NCI-H1048 (cell line): ENCODE measurements at regions not wholly inside any gene's neighbourhood (a gene's known extent, or its start where the extent isn't known, plus 50 kb on each side); places are given as distances from the start of the nearest gene placed in this dataset.

Source experiments
- DNase-seq: peaks from one replicate; lab custom pipeline; 2025; lab: John Stamatoyannopoulos, UW

DNA sequence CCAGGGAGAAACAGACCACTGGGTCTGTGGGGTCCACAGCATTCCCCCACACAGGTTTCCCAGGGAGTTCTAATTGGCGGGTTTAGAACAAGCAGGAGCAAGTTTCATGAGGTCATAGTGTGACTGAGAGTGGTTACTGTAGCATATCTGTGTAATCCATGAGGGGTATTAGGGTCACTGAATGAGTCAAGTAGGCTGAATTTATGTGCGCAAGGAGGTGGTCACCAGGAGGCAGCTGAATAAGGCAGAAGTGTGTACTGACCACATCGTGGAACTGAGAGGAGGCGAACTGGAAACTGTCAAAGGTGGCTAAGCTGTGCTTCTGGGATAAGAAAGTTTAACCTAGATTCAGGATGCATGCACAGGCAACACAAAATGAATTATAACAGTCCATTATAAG is 876.0 kb downstream of the METTL15 start:
- no peak for DNase-seq

DNA sequence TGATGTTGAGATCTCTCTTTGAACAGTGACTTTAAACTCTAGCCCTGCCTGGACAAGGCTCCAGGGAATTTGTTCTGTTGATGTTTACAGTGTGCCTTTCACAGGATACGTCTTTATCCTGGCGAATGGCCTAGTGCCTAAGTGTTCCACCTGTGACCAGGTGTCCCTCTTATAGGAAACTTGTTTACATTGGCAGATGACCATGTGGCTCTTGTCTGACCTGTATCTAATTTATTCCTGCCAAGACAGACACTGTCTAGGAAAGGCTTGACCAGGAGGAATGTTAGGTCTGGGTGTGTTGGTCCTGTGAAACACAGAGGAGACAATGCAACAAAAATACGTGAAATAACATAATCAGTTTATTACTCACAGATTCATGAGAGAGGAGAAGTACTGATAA is 875.6 kb downstream of the METTL15 start:
- no peak for DNase-seq

DNA sequence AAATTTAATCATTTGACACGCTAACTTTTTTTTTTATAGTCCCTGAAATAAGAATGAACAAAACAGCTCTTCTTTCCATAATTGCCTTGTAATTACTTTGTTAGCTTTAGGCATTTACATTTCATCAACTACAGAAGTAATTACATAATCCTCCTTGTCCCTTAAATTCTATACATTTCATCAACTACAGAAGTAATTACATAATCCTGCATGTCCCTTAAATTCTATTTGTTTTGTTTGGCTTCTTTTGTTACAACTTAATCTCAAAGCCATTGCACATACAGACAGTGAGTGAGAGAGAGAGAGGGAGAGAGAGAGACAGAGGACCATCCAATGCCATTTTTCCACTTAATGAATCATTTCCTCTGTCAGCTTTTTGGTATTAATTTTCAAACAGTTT is 873.2 kb downstream of the METTL15 start:
- no peak for DNase-seq

- no peak for DNase-seq
Observed at GRCh38 chr11:28976801-28977145, 868.6 kb downstream of the METTL15 start.

- DNase-seq, result no peak
Observed at GRCh38 chr11:28976012-28976800, 868.0 kb downstream of the METTL15 start.

DNA sequence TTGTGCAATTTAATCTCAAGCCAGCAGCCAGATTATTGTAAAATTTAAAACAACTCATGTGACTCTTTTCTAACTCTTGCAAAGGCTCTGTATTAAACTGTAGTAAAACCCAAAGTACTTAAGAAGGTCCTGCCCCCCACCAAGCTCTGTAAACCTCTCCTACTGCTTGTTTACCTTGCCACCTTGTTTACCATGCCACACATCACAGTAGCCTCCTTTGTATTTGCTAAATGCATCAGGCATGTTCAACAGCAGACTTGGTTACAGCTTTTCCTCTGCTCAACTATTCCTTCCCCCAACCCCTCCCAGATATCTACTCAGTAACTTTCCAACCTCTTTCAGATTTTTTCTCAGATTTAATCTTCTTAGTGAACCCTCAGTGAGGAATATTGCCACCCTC is 861.6 kb downstream of the METTL15 start:
- DNase-seq, result no peak

DNA sequence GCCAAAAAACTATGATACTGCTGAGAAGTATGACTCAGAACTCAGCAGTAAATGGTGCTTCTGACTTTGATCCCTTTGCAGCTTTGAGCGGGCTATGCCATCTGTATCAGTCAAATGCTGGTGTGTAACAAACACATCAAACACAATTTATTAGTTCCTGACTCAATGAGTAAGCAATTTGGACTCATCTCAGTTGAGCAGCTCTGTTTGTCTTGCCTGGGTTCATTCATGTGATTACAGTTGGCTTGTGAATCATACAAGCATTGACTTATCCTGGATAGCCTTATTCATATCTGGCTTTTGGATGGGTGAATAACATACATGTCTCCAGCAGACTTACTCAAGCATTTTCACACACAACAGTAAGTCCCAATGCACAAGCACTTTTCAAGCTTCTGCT is 858.8 kb downstream of the METTL15 start:
- DNase-seq, result no peak

DNA sequence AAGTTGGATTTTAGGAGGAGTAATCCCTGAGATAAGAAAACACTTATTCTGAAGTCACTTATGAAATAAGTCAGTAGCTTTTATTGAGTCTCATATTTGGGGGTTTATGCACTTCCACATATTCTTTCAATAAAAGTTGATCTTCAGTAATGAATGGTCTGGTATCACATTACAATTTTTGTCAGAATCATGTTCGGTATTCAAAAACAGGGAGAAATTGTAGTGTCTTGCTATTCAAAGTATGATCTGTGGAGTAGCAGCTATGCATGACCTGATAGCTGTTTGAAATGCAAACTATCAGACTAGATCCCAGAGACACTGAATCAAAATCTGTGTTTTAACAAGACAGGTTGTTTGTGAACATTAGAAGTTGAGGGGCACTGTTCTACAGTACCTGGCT is 857.6 kb downstream of the METTL15 start:
- no peak for DNase-seq

- DNase-seq, result no peak
Observed at GRCh38 chr11:28964811-28965210, 856.6 kb downstream of the METTL15 start.

DNA sequence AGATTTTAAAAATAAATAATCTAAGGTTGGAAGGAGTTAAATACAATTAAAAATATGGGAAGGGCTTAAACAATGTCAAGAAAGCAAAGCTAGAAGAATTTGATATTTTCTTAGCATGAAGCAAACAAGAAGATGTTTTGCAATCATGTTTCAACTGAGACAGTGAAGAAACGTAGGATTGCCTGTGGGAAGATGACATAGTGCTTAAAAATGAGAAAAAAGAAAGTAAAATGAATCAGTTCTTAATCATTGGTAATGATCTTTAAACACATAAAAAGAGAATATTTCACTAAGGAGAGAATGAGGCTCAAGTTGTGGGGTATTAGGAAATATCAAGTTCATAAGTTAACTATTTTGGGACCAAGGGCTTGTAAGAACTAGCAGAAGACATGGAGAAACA is 855.0 kb downstream of the METTL15 start:
- DNase-seq, result no peak

GRCh38 chr11:28962502-28962901 is 854.3 kb downstream of the METTL15 start:
- no peak for DNase-seq

- no peak for DNase-seq
Observed at GRCh38 chr11:28961726-28962125, 853.5 kb downstream of the METTL15 start.

GRCh38 chr11:28956446-28956845 is 848.3 kb downstream of the METTL15 start:
- no peak for DNase-seq

DNA sequence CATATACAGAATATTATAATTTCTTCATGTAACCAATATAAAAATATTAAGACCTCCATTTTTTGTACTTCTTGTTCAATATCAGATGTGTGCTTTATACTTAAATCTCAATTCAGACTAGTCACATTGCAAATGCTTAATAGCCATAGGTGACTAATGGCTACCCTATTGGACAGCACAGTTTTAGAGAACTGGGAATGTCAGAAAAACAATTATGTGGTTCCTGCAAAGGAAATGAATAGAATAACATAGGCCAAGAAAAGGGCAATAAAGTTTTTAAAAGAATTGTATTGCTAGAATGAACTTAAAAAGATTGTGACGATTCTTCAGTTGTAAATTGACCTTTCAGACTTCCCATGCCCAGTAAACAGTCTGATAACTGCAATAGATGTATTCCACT is 843.0 kb downstream of the METTL15 start:
- DNase-seq, result no peak

DNA sequence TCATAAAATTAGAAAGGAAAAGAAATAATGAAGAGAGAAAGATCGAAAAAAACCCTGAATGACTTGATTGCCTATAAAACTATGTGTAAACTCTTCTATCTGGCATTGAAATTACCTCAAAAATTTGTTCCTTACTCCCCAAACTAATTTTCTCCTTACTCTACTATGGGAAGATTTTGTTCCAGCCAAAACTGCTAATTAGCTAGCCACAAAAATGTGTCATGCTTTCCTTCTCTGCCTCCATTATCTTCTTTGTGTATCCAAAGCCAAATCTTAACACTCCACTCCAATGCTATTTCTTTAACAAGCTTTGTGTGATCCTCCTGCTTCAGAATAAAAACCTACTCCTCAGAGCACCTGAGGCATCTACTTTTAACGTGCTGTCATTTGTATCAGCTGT is 831.2 kb downstream of the METTL15 start:
- no peak for DNase-seq

- DNase-seq, result no peak
Observed at GRCh38 chr11:28938091-28938490, 829.9 kb downstream of the METTL15 start.

DNA sequence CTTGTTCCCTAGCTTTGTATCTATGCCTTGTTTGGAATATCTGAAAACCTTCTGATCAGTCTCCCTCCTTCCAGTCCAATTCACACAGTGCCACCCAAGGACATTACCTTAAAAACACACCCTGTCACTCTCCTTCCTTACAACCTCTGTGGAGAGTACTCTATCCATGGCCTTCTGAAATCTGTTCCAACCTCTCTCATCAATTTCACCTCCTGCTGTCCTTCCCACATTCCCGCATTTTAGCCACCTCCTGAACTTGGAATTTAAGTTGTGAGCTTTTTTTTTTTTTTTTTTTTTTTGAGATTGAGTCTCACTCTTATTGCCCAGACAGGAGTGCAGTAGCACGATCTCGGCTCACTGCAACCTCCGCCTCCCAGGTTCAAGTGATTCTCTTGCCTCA is 824.8 kb downstream of the METTL15 start:
- DNase-seq, result no peak

DNA sequence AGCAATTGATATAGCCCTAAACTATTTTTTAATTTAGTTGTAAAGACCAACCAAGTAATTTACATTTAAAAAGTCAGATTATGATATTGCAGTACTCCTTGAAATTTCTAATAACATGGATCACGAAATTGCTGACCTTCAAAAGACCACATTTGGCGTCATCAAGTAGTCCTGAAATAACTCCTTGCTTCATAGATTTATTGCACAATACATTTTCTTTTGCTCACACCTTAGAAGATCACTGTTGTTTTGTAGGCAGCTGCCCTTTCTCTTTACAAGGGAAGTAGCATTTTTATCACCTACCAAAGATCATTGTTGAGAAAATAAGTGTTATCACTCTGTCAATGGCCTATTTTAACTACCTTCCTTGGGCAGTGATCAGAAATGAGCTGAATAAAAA is 815.8 kb downstream of the METTL15 start:
- DNase-seq, result no peak

DNA sequence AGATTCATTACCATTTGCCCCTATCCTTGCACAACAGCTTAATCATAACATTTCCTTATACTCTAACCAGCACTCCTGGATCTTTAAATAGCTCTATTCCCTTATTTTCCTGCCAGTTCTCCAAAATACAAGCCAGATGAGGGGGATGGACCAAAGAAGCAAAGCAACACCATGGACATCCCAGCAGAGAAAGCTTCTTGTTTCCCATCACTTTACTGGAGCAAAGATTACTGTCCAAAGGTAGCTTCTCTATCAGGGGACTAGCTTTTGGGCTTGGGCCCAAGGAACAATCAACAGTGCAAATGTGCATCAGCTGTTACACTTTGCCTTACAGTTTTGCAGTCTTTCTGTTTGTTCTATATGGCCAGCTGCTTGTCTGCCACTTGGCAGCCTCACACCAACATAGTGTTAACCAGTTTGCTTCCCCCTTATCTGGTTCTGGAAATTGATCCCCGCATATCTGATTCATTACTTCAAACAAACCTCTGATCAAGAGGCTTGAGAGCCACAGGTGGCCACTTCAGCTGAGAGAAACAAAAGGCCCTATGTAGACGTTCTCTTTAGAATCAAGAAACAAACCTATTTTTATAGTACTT is 814.3 kb downstream of the METTL15 start:
- no peak for DNase-seq

DNA sequence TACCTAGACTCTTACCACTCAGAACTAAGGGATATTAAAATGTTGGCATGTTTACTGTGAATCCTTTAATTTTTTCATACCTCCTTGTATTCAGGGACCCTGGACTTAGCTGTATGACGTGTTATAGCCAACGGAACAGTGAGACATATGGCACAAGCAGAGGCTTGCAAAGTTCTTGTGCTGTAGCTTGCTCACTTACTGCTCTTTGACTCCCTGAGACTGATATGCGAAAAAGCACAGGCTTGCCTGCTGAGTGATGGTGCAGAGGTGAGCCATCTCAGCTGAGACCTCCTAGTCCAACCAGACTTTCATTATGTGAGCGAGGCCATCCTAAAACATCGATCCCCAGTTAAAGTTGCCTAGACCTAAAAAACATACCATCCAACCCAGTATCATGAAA is 811.0 kb downstream of the METTL15 start:
- DNase-seq, result no peak

DNA sequence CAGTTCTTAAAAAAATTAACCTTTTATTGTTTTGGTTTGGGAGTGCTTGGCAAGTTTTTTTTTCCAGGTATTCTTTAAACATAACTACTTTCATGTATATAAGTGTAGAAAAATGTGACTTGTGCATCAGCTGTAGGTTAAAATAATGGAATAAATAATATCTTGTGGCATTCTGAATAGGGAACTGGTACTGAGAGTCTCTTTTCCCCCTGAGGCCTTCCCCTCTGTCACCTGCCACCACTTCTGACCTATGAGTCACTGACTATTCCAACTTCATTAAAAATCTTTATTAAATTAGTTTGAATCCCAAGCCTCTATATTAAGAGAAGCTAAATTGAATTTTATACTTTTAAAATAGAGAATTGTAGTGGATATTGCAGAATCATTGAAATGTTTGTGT is 805.7 kb downstream of the METTL15 start:
- DNase-seq, result no peak

DNA sequence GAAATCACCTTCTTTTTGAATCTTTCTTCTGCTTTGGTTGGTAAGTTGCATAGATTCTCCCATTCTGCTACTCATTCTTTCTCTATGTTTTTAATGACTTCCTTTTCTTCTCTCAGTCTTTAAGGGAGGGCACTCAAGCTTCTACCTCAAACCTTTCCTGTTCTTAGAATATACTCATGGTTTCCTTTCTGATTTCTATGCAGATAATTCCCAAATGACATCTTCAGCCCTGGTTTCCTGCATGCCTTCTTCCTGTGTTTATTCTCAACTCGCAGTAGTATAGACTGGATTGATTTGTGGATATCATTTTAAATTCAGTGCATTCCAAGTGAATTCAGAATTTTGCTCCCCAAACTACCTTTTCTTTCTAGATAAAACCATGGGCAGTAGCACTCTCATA is 803.6 kb downstream of the METTL15 start:
- no peak for DNase-seq

- no peak for DNase-seq
Observed at GRCh38 chr11:28910926-28911325, 802.7 kb downstream of the METTL15 start.

DNA sequence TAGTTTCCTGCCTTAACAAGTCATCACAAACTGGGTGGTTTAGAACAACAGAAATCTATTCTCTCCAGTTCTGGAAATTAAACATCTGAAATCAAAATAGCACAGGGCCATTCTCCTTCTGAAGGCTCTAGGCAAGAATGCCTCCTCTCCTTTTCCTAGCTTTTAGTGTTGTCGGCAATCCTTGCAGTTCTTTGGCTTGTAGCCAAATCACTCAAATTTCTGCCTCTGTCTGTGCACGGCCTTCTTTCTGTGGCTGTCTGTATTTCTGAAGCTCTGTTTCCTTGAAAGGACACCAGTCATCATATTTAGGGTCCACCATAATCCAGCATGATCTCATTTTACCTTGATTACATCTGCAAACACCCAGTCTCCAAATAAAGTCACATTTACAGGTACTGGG is 795.5 kb downstream of the METTL15 start:
- no peak for DNase-seq
